ENCODE measurements at regions not wholly inside any gene's neighbourhood (a gene's known extent, or its start where the extent isn't known, plus 50 kb on each side); places are given as distances from the start of the nearest gene placed in this dataset.
A peak's percentile ranks its signal among the peaks of the same experiment; 100 is the strongest.
"Not testable (repeated sequence)": the region's sequence is repeated elsewhere in the genome, so short reads cannot be mapped to it uniquely, and the experiment has no call there.

DNA sequence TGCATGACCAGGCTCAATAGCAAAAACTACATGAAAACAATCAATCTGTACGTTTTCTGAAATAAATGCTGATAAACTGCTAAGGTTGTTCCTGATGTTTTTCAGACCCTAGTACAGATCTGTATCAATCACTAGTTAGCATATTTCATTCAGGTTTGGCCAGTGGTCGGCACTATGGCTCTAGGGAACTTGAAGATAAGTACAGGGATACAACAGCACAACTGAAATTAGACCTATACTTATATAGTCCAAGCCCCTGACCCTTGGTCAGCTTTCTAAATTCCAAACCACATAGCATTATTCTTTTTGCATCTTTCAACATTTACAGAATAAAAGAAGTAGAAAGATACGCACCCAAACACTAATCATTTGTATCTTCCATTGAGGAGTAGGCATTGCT, 142.7 kb downstream of the PLPPR4 start:
- TF ChIP-seq, protein P1, sequence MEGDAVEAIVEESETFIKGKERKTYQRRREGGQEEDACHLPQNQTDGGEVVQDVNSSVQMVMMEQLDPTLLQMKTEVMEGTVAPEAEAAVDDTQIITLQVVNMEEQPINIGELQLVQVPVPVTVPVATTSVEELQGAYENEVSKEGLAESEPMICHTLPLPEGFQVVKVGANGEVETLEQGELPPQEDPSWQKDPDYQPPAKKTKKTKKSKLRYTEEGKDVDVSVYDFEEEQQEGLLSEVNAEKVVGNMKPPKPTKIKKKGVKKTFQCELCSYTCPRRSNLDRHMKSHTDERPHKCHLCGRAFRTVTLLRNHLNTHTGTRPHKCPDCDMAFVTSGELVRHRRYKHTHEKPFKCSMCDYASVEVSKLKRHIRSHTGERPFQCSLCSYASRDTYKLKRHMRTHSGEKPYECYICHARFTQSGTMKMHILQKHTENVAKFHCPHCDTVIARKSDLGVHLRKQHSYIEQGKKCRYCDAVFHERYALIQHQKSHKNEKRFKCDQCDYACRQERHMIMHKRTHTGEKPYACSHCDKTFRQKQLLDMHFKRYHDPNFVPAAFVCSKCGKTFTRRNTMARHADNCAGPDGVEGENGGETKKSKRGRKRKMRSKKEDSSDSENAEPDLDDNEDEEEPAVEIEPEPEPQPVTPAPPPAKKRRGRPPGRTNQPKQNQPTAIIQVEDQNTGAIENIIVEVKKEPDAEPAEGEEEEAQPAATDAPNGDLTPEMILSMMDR (IDR thresholded peaks at IDR 0.05; ENCODE audit: insufficient read depth, low read depth, low read length) = no peak
- no peak overlapping the region for H3K4me3 ChIP-seq (ENCODE audit: low read depth, low read length)
- DNase-seq (ENCODE audit: low read depth) = peak; percentile 3

DNA sequence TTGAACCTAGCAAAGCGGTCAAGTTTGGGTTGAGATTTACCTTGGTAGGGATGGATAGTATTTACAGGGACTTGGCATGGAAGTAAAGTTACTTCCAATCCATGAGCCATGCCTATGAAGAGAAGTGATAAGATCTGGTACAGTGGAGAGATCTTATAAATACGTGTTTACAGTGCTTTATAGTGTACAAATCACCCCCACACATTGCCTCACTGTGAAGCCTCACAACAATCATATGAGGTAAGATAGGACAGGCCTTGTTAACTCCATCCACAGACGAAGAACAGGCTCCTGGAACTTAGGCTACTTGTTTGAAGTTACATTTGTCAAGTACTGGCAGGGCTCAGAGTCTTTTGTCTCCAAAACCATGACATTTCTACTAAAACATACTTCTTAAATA, 159.8 kb downstream of the PLPPR4 start:
- DNase-seq (ENCODE audit: low read depth) = peak; percentile 27
- no peak overlapping the region for H3K4me3 ChIP-seq (ENCODE audit: low read depth, low read length)
- TF ChIP-seq, protein P1 (IDR thresholded peaks at IDR 0.05; ENCODE audit: insufficient read depth, low read depth, low read length) = no peak

DNA sequence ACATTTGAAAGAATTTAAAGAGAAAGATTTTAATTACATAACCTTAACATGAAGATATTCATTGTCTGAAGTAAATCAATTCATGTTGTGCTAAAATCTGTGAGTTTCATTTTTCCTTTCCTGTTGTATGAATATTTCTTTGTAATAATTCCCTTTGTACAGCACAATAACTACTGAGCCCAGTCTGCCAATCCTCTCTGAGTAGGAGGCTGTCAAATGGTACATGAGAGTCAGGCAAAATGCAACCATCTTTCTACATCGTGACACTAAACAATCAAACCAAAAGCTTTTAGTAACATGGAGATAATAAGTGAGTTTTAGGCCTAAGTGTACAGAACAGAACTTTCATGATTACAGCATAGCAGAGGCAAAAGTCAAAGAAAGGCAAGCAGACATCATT, 165.5 kb downstream of the PLPPR4 start:
- DNase-seq (ENCODE audit: low read depth) = no peak
- TF ChIP-seq, protein P1 (IDR thresholded peaks at IDR 0.05; ENCODE audit: insufficient read depth, low read depth, low read length) = no peak
- no peak overlapping the region for H3K4me3 ChIP-seq (ENCODE audit: low read depth, low read length)

GRCh38 chr1:99438656-99439230, 174.5 kb downstream of the PLPPR4 start:
- peak; percentile 53 for DNase-seq (ENCODE audit: low read depth)
- no peak overlapping the region for H3K4me3 ChIP-seq (ENCODE audit: low read depth, low read length)
- TF ChIP-seq, protein P1 (IDR thresholded peaks at IDR 0.05; ENCODE audit: insufficient read depth, low read depth, low read length) = no peak

- no peak overlapping the region for H3K4me3 ChIP-seq (ENCODE audit: low read depth, low read length)
- TF ChIP-seq, protein P1 (IDR thresholded peaks at IDR 0.05; ENCODE audit: insufficient read depth, low read depth, low read length) = no peak
- DNase-seq (ENCODE audit: low read depth) = peak; percentile 36
These were observed 175.3 kb downstream of the PLPPR4 start for GRCh38 chr1:99439433-99440075.

GRCh38 chr1:99441299-99442095, 177.2 kb downstream of the PLPPR4 start:
- no peak overlapping the region for H3K4me3 ChIP-seq (ENCODE audit: low read depth, low read length)
- DNase-seq (ENCODE audit: low read depth) = peak; percentile 76
- TF ChIP-seq, protein P1 (IDR thresholded peaks at IDR 0.05; ENCODE audit: insufficient read depth, low read depth, low read length) = no peak

DNA sequence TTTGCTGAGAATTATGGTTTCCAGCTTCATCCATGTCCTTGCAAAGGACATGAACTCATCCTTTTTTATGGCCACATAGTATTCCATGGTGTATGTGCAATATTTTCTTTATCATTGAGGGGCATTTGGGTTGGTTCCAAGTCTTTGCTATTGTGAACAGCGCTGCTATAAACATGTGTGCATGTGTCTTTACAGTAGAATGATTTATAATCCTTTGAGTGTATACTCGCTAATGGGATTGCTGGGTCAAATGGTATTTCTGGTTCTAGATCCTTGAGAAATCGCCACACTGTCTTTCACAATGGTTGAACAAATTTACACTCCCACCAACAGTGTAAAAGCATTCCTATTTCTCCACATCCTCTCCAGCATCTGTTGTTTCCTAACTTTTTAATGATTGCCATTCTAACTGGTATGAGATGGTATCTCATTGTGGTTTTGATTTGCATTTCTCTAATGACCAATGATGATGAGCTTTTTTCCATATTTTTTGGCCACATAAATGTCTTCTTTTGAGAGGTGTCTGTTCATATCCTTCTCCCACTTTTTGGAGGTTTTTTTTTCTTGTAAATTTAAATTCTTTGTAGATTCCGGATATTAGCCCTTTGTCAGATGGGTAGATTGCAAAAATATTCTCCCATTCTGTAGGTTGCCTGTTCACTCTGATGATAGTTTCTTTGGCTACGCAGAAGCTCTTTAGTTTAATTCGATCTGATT, 180.1 kb downstream of the PLPPR4 start:
- DNase-seq (ENCODE audit: low read depth) = not testable (repeated sequence)

More for the DNA sequence above, 180.1 kb downstream of the PLPPR4 start:
- not testable (repeated sequence) for H3K4me3 ChIP-seq (ENCODE audit: low read depth, low read length)

All from fibroblast of villous mesenchyme (primary cell).